HEK293 (cell line): ENCODE measurements at regions not wholly inside any gene's neighbourhood (a gene's known extent, or its start where the extent isn't known, plus 50 kb on each side); places are given as distances from the start of the nearest gene placed in this dataset.
A peak's percentile ranks its signal among the peaks of the same experiment; 100 is the strongest.

Experiments used
- CTCF ChIA-PET: fragments of 350-600 bp; formaldehyde crosslinking; extraction: SDS; loops from one replicate; lab custom pipeline; 2021; ENCODE audit warnings: antibody characterized with exemption; lab: Yijun Ruan, JAX
- POLR2A ChIA-PET: fragments of 300-600 bp; formaldehyde crosslinking; extraction: SDS; loops from one replicate; lab custom pipeline; 2020; ENCODE audit warnings: antibody characterized with exemption, inconsistent platforms; lab: Yijun Ruan, JAX
- H3K27ac ChIP-seq: fragments of 200-500 bp; sonication (Bioruptor generic); 2 replicates; pipeline ENCODE4 v1.5.1; 2014; ENCODE audit warnings: low read depth, low read length, control low read depth, inconsistent platforms; ENCODE audit errors: extremely low read depth
- H3K36me3 ChIP-seq, 2 experiments: fragments of 200-500 bp in 1 of 2; sonication (Bioruptor generic) in 1 of 2; 1 replicate in 1 of 2; 2 replicates in 1 of 2; pipeline ENCODE4 v1.5.1; 2014 to 2017; ENCODE audit warnings: inconsistent platforms in 2 of 2, low read length in 2 of 2; ENCODE audit not compliant: control insufficient read depth in 2 of 2, insufficient read depth in 1 of 2
- H3K4me1 ChIP-seq: fragments of 200-500 bp; sonication (Bioruptor generic); 2 replicates; pipeline ENCODE4 v1.5.1; 2014; ENCODE audit warnings: mild to moderate bottlenecking, low read length, inconsistent platforms; ENCODE audit not compliant: control insufficient read depth, insufficient read depth
- H3K4me3 ChIP-seq: 2 replicates; pipeline ENCODE4 v1.5.1; 2011; ENCODE audit warnings: low read depth, mild to moderate bottlenecking, control low read depth, low read length, moderate library complexity
- H3K9me3 ChIP-seq: fragments of 200-500 bp; sonication (Bioruptor generic); 2 replicates; pipeline ENCODE4 v1.5.1; 2014; ENCODE audit warnings: low read depth, low read length, inconsistent platforms; ENCODE audit not compliant: control insufficient read depth, insufficient read depth
- IKZF3 ChIP-seq: fragments of 450-650 bp; IDR thresholded peaks from 2 replicates; pipeline ENCODE4 v1.5.0; 2018; ENCODE audit warnings: missing biosample characterization, mild to moderate bottlenecking, missing genetic modification characterization, moderate library complexity
- KLF10 ChIP-seq: fragments of 450-650 bp; IDR thresholded peaks from 2 replicates; pipeline ENCODE4 v1.5.1; 2018; ENCODE audit warnings: missing biosample characterization, mild to moderate bottlenecking, missing genetic modification characterization
- SCRT1 ChIP-seq: fragments of 450-650 bp; formaldehyde crosslinking; IDR thresholded peaks from 2 replicates; pipeline ENCODE4 v1.5.1; 2016; ENCODE audit warnings: missing biosample characterization, missing genetic modification characterization, borderline replicate concordance
- SP7 ChIP-seq: fragments of 450-650 bp; formaldehyde crosslinking; IDR thresholded peaks from 2 replicates; pipeline ENCODE4 v1.5.1; 2016; ENCODE audit warnings: missing biosample characterization, missing genetic modification characterization
- TCF7L2 ChIP-seq: IDR thresholded peaks from 2 replicates; pipeline ENCODE4 v1.6.1; 2011; ENCODE audit warnings: low read depth, mild to moderate bottlenecking, inconsistent platforms, low read length, moderate library complexity, borderline replicate concordance
- WT1 ChIP-seq: fragments of 450-650 bp; formaldehyde crosslinking; IDR thresholded peaks from 2 replicates; pipeline ENCODE4 v1.5.1; 2016; ENCODE audit warnings: missing biosample characterization, missing genetic modification characterization
- YY2 ChIP-seq: fragments of 450-650 bp; formaldehyde crosslinking; IDR thresholded peaks from 2 replicates; pipeline ENCODE4 v1.5.1; 2016; ENCODE audit warnings: missing biosample characterization, missing genetic modification characterization
- ZNF10 ChIP-seq: fragments of 450-650 bp; formaldehyde crosslinking; IDR thresholded peaks from 2 replicates; pipeline ENCODE4 v1.5.1; 2017; ENCODE audit warnings: missing biosample characterization, missing genetic modification characterization
- ZNF112 ChIP-seq: fragments of 450-650 bp; formaldehyde crosslinking; IDR thresholded peaks from 2 replicates; pipeline ENCODE4 v1.5.0; 2017; ENCODE audit warnings: missing biosample characterization, missing genetic modification characterization
- ZNF155 ChIP-seq: fragments of 450-650 bp; formaldehyde crosslinking; IDR thresholded peaks from 2 replicates; pipeline ENCODE4 v1.5.1; 2016; ENCODE audit warnings: missing biosample characterization, missing genetic modification characterization
- ZNF2 ChIP-seq: fragments of 450-650 bp; formaldehyde crosslinking; IDR thresholded peaks from 2 replicates; pipeline ENCODE4 v1.5.1; 2016; ENCODE audit warnings: missing biosample characterization, missing genetic modification characterization
- ZNF335 ChIP-seq: fragments of 450-650 bp; formaldehyde crosslinking; conservative IDR thresholded peaks from 2 replicates; pipeline ENCODE4 v1.5.1; 2016; ENCODE audit warnings: missing biosample characterization, missing genetic modification characterization
- ZNF394 ChIP-seq: fragments of 450-650 bp; formaldehyde crosslinking; IDR thresholded peaks from 2 replicates; pipeline ENCODE4 v1.5.1; 2016; ENCODE audit warnings: missing biosample characterization, missing genetic modification characterization, mild to moderate bottlenecking, moderate library complexity, borderline replicate concordance
- ZNF830 ChIP-seq: fragments of 450-650 bp; IDR thresholded peaks from 2 replicates; pipeline ENCODE4 v1.5.0; 2018; ENCODE audit warnings: missing biosample characterization, missing genetic modification characterization, low read depth, mild to moderate bottlenecking, moderate library complexity
- TF ChIP-seq, protein P1 (sequence below): fragments of 450-650 bp; formaldehyde crosslinking; IDR thresholded peaks from 2 replicates; pipeline ENCODE4 v1.5.1; 2017; ENCODE audit warnings: missing biosample characterization, missing genetic modification characterization
- TF ChIP-seq, protein P2 (sequence below): fragments of 450-650 bp; formaldehyde crosslinking; IDR thresholded peaks from 2 replicates; pipeline ENCODE4 v1.5.1; 2017; ENCODE audit warnings: missing biosample characterization, missing genetic modification characterization
- TF ChIP-seq, protein P3 (sequence below): fragments of 450-650 bp; formaldehyde crosslinking; IDR thresholded peaks from 2 replicates; pipeline ENCODE4 v1.5.1; 2016; ENCODE audit warnings: missing biosample characterization, missing genetic modification characterization
- TF ChIP-seq, protein P4 (sequence below): fragments of 450-650 bp; formaldehyde crosslinking; IDR thresholded peaks from 2 replicates; pipeline ENCODE4 v1.5.1; 2016; ENCODE audit warnings: missing biosample characterization, missing genetic modification characterization
- TF ChIP-seq, protein P5 (sequence below): fragments of 450-650 bp; formaldehyde crosslinking; IDR thresholded peaks from 2 replicates; pipeline ENCODE4 v1.5.1; 2017; ENCODE audit warnings: missing biosample characterization, missing genetic modification characterization

DNA sequence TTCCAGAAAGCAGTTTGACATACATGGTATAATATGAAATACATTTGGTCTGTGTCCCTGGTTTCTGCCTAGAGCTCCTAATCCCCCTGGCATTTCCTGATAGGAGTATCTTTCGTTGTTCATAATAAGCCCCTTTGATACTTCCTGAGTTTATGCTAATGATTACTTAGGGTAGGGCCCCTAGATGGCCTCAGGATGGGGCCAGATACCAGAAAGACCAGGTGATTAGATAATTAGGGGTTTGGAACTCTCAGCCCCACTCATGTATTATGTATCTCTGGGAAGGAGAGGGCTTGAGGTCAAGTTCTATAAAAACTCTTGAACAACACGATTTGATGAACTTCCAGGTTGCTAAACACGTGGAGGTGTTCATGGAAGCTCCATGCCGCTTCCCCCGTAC lies 163.3 kb upstream of the ZNF608 start:
- Histone ChIP-seq H3K4me1 (peaks cover 47% of the 10 kb centered on the region), H3K4me3 (no peak overlapping the region), H3K27ac (peak overlapping the region; percentile 80)
- POLR2A ChIA-PET = interaction anchor here (2.2 kb wide), 1 partner anchor 162 kb away, joined by 15 read pairs; no protein-coding TSS in a partner anchor
- TF ChIP-seq SCRT1 (no peak), ZNF335 (tag by site-specific recombination) (no peak), SP7 (tag by site-specific recombination) (peak; percentile 96), IKZF3 (tag by site-specific recombination) (peak; percentile 12; the same call in 1 of the 2 replicates)
- TF ChIP-seq, all 188 proteins: peak for 2
- no peaks in the 10 kb centered on the region for H3K36me3 ChIP-seq
- no peaks in the 10 kb centered on the region for H3K9me3 ChIP-seq
- CTCF ChIA-PET = interaction anchor here (0.5 to 1.3 kb wide), 2 partner anchors 136 to 146 kb away, joined by 3 to 8 read pairs; no protein-coding TSS in a partner anchor

DNA sequence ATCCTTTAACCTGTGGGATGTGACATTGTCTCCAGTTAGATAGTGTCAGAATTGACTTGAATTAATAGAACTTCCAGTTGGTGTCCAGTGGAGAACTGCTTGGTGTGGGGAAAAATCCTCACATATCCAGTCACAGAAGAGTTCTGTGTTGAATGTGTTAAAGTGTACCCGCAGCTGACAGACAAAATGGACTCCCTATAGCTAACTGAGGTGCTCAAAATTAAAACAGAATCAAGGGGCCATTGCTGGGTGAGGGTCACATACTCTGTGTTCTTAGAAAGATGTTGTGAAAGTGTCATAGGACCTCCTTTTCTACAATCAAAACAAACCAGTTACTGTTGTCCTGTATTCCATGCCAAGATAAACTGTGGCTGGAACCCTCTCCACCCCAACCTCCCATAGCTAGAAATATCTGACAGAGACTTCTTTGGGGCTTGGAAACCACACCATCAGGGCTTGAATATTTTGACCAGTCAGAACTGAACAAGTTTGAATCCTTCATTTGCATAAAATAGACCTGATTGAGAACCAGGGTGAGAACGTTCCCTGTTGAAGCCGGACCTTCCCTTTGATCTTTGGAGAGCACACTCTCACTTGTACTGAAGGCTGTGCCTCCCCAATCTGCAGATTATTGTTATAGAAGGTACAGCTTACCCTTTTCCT lies 164.0 kb upstream of the ZNF608 start:
- Histone ChIP-seq H3K4me3 (no peak overlapping the region), H3K27ac (peak overlapping the region; percentile 80; the same call in 1 of the 2 replicates), H3K36me3 (no peaks in the 10 kb centered on the region), H3K4me1 (peaks cover 41% of the 10 kb centered on the region), H3K9me3 (no peaks in the 10 kb centered on the region)
- ChIA-PET CTCF (no interaction called here), POLR2A (interaction anchor here (0.6 kb wide), 1 partner anchor 42 kb away, joined by 4 read pairs; no protein-coding TSS in a partner anchor)
- TF ChIP-seq, protein P1, sequence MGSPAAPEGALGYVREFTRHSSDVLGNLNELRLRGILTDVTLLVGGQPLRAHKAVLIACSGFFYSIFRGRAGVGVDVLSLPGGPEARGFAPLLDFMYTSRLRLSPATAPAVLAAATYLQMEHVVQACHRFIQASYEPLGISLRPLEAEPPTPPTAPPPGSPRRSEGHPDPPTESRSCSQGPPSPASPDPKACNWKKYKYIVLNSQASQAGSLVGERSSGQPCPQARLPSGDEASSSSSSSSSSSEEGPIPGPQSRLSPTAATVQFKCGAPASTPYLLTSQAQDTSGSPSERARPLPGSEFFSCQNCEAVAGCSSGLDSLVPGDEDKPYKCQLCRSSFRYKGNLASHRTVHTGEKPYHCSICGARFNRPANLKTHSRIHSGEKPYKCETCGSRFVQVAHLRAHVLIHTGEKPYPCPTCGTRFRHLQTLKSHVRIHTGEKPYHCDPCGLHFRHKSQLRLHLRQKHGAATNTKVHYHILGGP = peak; percentile 29; the same call in 1 of the 2 replicates
- TF ChIP-seq ZNF10 (tag by site-specific recombination) (0 out of 2 replicates have a peak, but pooled peaks have one; percentile 61), YY2 (tag by site-specific recombination) (no peak), TCF7L2 (peak; percentile 63; the same call in 1 of the 2 replicates), ZNF830 (tag by site-specific recombination) (no peak)
- TF ChIP-seq, protein P2, sequence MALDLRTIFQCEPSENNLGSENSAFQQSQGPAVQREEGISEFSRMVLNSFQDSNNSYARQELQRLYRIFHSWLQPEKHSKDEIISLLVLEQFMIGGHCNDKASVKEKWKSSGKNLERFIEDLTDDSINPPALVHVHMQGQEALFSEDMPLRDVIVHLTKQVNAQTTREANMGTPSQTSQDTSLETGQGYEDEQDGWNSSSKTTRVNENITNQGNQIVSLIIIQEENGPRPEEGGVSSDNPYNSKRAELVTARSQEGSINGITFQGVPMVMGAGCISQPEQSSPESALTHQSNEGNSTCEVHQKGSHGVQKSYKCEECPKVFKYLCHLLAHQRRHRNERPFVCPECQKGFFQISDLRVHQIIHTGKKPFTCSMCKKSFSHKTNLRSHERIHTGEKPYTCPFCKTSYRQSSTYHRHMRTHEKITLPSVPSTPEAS (tag by site-specific recombination) = no peak
- TF ChIP-seq, protein P3, sequence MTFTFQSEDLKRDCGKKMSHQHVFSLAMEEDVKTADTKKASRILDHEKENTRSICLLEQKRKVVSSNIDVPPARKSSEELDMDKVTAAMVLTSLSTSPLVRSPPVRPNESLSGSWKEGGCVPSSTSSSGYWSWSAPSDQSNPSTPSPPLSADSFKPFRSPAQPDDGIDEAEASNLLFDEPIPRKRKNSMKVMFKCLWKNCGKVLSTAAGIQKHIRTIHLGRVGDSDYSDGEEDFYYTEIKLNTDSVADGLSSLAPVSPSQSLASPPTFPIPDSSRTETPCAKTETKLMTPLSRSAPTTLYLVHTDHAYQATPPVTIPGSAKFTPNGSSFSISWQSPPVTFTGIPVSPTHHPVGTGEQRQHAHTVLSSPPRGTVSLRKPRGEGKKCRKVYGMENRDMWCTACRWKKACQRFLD (tag by site-specific recombination) = no peak

DNA sequence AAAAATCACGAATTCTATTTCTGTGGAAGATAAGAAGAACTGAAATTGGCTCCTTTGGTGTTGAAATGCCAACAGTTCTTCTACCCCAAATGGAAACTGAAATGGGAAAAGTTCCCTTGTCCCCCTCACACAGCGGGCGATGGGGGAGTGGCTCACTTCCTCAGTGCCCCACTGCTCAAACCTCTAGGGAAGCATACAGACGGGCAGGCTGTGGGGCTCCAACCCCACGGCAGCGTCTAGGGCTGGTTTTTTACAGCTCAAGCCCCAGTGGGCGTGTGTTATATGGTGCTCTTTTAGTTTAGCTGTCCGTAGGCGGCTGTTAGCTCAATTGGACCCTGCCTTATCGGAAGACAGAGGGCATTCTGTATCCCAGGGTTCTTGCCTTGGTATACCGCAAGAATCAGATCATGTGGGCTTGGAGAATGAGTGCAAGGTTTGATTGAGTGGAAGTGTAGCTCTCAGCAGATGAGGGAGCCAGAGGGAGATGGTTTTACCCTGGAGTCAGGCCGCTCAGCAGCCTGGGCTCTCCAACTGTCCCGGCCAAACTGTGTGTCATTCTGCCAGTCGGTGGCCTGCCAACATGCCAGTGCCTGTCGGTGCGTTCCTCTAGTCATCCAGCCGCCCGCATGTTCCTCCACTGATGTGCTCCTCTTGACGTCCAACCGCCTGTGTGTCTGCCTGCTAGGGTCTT lies 166.3 kb upstream of the ZNF608 start:
- no peaks in the 10 kb centered on the region for H3K9me3 ChIP-seq
- ChIA-PET CTCF (no interaction called here), POLR2A (no interaction called here)
- no peak overlapping the region for H3K4me3 ChIP-seq
- H3K4me1 ChIP-seq = peaks cover 27% of the 10 kb centered on the region
- H3K27ac ChIP-seq = no peak overlapping the region
- H3K36me3 ChIP-seq = no peaks in the 10 kb centered on the region
- no peak for TF ChIP-seq ZNF112 (tag by site-specific recombination)
- TF ChIP-seq ZNF2 (tag by site-specific recombination) = no peak
- TF ChIP-seq, protein P4, sequence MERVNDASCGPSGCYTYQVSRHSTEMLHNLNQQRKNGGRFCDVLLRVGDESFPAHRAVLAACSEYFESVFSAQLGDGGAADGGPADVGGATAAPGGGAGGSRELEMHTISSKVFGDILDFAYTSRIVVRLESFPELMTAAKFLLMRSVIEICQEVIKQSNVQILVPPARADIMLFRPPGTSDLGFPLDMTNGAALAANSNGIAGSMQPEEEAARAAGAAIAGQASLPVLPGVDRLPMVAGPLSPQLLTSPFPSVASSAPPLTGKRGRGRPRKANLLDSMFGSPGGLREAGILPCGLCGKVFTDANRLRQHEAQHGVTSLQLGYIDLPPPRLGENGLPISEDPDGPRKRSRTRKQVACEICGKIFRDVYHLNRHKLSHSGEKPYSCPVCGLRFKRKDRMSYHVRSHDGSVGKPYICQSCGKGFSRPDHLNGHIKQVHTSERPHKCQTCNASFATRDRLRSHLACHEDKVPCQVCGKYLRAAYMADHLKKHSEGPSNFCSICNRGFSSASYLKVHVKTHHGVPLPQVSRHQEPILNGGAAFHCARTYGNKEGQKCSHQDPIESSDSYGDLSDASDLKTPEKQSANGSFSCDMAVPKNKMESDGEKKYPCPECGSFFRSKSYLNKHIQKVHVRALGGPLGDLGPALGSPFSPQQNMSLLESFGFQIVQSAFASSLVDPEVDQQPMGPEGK (tag by site-specific recombination) = no peak
- TF ChIP-seq, protein P5, sequence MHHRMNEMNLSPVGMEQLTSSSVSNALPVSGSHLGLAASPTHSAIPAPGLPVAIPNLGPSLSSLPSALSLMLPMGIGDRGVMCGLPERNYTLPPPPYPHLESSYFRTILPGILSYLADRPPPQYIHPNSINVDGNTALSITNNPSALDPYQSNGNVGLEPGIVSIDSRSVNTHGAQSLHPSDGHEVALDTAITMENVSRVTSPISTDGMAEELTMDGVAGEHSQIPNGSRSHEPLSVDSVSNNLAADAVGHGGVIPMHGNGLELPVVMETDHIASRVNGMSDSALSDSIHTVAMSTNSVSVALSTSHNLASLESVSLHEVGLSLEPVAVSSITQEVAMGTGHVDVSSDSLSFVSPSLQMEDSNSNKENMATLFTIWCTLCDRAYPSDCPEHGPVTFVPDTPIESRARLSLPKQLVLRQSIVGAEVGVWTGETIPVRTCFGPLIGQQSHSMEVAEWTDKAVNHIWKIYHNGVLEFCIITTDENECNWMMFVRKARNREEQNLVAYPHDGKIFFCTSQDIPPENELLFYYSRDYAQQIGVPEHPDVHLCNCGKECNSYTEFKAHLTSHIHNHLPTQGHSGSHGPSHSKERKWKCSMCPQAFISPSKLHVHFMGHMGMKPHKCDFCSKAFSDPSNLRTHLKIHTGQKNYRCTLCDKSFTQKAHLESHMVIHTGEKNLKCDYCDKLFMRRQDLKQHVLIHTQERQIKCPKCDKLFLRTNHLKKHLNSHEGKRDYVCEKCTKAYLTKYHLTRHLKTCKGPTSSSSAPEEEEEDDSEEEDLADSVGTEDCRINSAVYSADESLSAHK = no peak
- TF ChIP-seq ZNF394 (tag by site-specific recombination) = no peak
- TF ChIP-seq ZNF155 (tag by site-specific recombination) = no peak
- no peak for TF ChIP-seq WT1 (tag by site-specific recombination)
- TF ChIP-seq KLF10 (tag by site-specific recombination) = no peak
